GM19193 (cell line): ENCODE measurements at regions not wholly inside any gene's neighbourhood (a gene's known extent, or its start where the extent isn't known, plus 50 kb on each side); places are given as distances from the start of the nearest gene placed in this dataset.

Source experiments
- POLR2A ChIP-seq: IDR thresholded peaks from 4 replicates; pipeline ENCODE4 v1.6.1; 2011; ENCODE audit not compliant: insufficient read depth, insufficient read length; ENCODE audit errors: extremely low read depth

- no peak for TF ChIP-seq POLR2A
These were observed 215.1 kb downstream of the C9orf50 start for GRCh38 chr9:129405827-129406213.

- TF ChIP-seq POLR2A, result no peak
These were observed 215.6 kb downstream of the C9orf50 start for GRCh38 chr9:129405089-129405826.

GRCh38 chr9:129404621-129405020 lies 216.3 kb downstream of the C9orf50 start:
- no peak for TF ChIP-seq POLR2A

GRCh38 chr9:129403779-129404620 lies 216.9 kb downstream of the C9orf50 start:
- no peak for TF ChIP-seq POLR2A

GRCh38 chr9:129402931-129403778 lies 217.7 kb downstream of the C9orf50 start:
- no peak for TF ChIP-seq POLR2A

GRCh38 chr9:129402371-129402739 lies 218.5 kb downstream of the C9orf50 start:
- TF ChIP-seq POLR2A, result no peak

- TF ChIP-seq POLR2A, result no peak
These were observed 219.1 kb downstream of the C9orf50 start for GRCh38 chr9:129401623-129402370.

- TF ChIP-seq POLR2A, result no peak
These were observed 219.8 kb downstream of the C9orf50 start for GRCh38 chr9:129400971-129401622.

- no peak for TF ChIP-seq POLR2A
These were observed 220.6 kb downstream of the C9orf50 start for GRCh38 chr9:129400001-129400970.

- no peak for TF ChIP-seq POLR2A
These were observed 221.3 kb downstream of the C9orf50 start for GRCh38 chr9:129399634-129399990.

- no peak for TF ChIP-seq POLR2A
These were observed 221.0 kb upstream of the IER5L start for GRCh38 chr9:129398961-129399633.
